ENCODE measurements at regions not wholly inside any gene's neighbourhood (a gene's known extent, or its start where the extent isn't known, plus 50 kb on each side); places are given as distances from the start of the nearest gene placed in this dataset.

- no peak for TF ChIP-seq CTCF (conservative IDR thresholded peaks at IDR 0.05; ENCODE audit: low read length)
- TF ChIP-seq EZH2phosphoT487 (IDR thresholded peaks at IDR 0.05; ENCODE audit: borderline replicate concordance): no peak
Measured at GRCh38 chr2:138871312-138871711, 91.1 kb upstream of the NXPH2 start.
